IMR-90 (cell line): ENCODE measurements at regions not wholly inside any gene's neighbourhood (a gene's known extent, or its start where the extent isn't known, plus 50 kb on each side); places are given as distances from the start of the nearest gene placed in this dataset.

Experiments
- ATAC-seq: fragments of 200-7000 bp; cut with Tn5 transposase; 2 replicates; pipeline ENCODE4 v1.9.1; 2020; ENCODE audit warnings: low read depth, mild to moderate bottlenecking, moderate library complexity
- BruUV-seq: library from RNA; stranded (reverse); fragments of 400-500 nt; replicated peaks from 2 replicates; lab custom pipeline; 2021; lab: Mats Ljungman, UMichigan
- CTCF ChIA-PET: fragments of 300-600 bp; formaldehyde crosslinking; extraction: SDS; loops from one replicate; lab custom pipeline; 2021; ENCODE audit warnings: antibody characterized with exemption; lab: Yijun Ruan, JAX
- POLR2A ChIA-PET: fragments of 300-600 bp; sonication (Branson Sonifier 250); formaldehyde crosslinking; loops from one replicate; lab custom pipeline; 2022; ENCODE audit warnings: antibody characterized with exemption; ENCODE audit not compliant: unreplicated experiment; lab: Charles Lee
- DNase-seq: peaks from one replicate; pipeline ENCODE4 v3.0.0; 2013
- H2AFZ ChIP-seq: replicated peaks from 2 replicates; pipeline ENCODE3; 2013; ENCODE audit warnings: low read length, mild to moderate bottlenecking; ENCODE audit not compliant: poor library complexity
- H2AK5ac ChIP-seq: 2 replicates; pipeline ENCODE4 v1.6.1; 2013; ENCODE audit warnings: low read depth, low read length, inconsistent platforms
- H2AK9ac ChIP-seq: replicated peaks from 2 replicates; pipeline ENCODE3; 2013; ENCODE audit warnings: mild to moderate bottlenecking, low read depth, low read length, moderate library complexity; ENCODE audit not compliant: poor library complexity
- H2BK120ac ChIP-seq: 2 replicates; pipeline ENCODE4 v1.6.1; 2013; ENCODE audit warnings: low read depth, low read length, inconsistent platforms
- H2BK15ac ChIP-seq: 3 replicates; pipeline ENCODE4 v1.6.1; 2013; ENCODE audit warnings: low read depth, low read length, inconsistent platforms
- H2BK20ac ChIP-seq: 2 replicates; pipeline ENCODE4 v1.6.1; 2013; ENCODE audit warnings: low read depth, mild to moderate bottlenecking, inconsistent platforms, low read length, moderate library complexity
- H2BK5ac ChIP-seq: 2 replicates; pipeline ENCODE4 v1.6.1; 2013; ENCODE audit warnings: mild to moderate bottlenecking, low read depth, low read length, inconsistent platforms; ENCODE audit not compliant: poor library complexity, severe bottlenecking
- H3K14ac ChIP-seq: replicated peaks from 2 replicates; pipeline ENCODE4 v1.6.1; 2013; ENCODE audit warnings: low read depth, low read length, inconsistent platforms
- H3K18ac ChIP-seq: 2 replicates; pipeline ENCODE4 v1.6.1; 2013; ENCODE audit warnings: low read depth, low read length, control low read depth
- H3K23ac ChIP-seq: 2 replicates; pipeline ENCODE4 v1.6.1; 2013; ENCODE audit warnings: low read depth, low read length, inconsistent platforms
- H3K27ac ChIP-seq: 2 replicates; pipeline ENCODE4 v1.5.1; 2013; ENCODE audit warnings: mild to moderate bottlenecking, control low read depth, low read length; ENCODE audit not compliant: insufficient read depth
- H3K27me3 ChIP-seq: 2 replicates; pipeline ENCODE4 v1.6.1; 2013; ENCODE audit warnings: low read length; ENCODE audit not compliant: control insufficient read depth, insufficient read depth
- H3K36me3 ChIP-seq: 2 replicates; pipeline ENCODE4 v1.6.1; 2013; ENCODE audit warnings: low read length, mixed read lengths; ENCODE audit not compliant: control insufficient read depth, insufficient read depth
- H3K4ac ChIP-seq: 2 replicates; pipeline ENCODE4 v1.6.1; 2013; ENCODE audit warnings: low read depth, low read length, inconsistent platforms
- H3K4me1 ChIP-seq: 2 replicates; pipeline ENCODE4 v1.6.1; 2013; ENCODE audit warnings: low read length, mixed read lengths; ENCODE audit not compliant: control insufficient read depth, insufficient read depth
- H3K4me2 ChIP-seq: 2 replicates; pipeline ENCODE4 v1.6.1; 2013; ENCODE audit warnings: low read depth, mild to moderate bottlenecking, control low read depth, low read length, moderate library complexity
- H3K4me3 ChIP-seq: 2 replicates; pipeline ENCODE4 v1.5.1; 2013; ENCODE audit warnings: low read depth, mild to moderate bottlenecking, control low read depth, low read length, moderate library complexity; ENCODE audit not compliant: insufficient read depth
- H3K56ac ChIP-seq: 2 replicates; pipeline ENCODE4 v1.6.1; 2013; ENCODE audit warnings: low read length, inconsistent platforms; ENCODE audit not compliant: insufficient read depth; ENCODE audit errors: extremely low read depth
- H3K79me1 ChIP-seq, 2 experiments: 2 replicates each; pipeline ENCODE4 v1.6.1; 2013; ENCODE audit warnings: low read length in 2 of 2, inconsistent platforms in 1 of 2, low read depth in 1 of 2
- H3K9ac ChIP-seq: 2 replicates; pipeline ENCODE4 v1.6.1; 2013; ENCODE audit warnings: low read depth, low read length, control low read depth
- H3K9me1 ChIP-seq: 2 replicates; pipeline ENCODE4 v1.6.1; 2013; ENCODE audit warnings: low read length, inconsistent platforms; ENCODE audit not compliant: insufficient read depth
- H3K9me3 ChIP-seq: 2 replicates; pipeline ENCODE4 v1.6.1; 2013; ENCODE audit warnings: low read length; ENCODE audit not compliant: control insufficient read depth, insufficient read depth
- H4K20me1 ChIP-seq: 2 replicates; pipeline ENCODE4 v1.6.1; 2013; ENCODE audit warnings: low read length, inconsistent platforms; ENCODE audit not compliant: insufficient read depth
- H4K5ac ChIP-seq: 2 replicates; pipeline ENCODE4 v1.6.1; 2013; ENCODE audit warnings: mild to moderate bottlenecking, low read depth, low read length, control low read depth
- H4K8ac ChIP-seq, 2 experiments: 2 replicates each; pipeline ENCODE4 v1.6.1; 2013; ENCODE audit warnings: low read depth in 2 of 2, low read length in 2 of 2, control low read depth in 1 of 2, inconsistent platforms in 1 of 2
- H4K91ac ChIP-seq: 2 replicates; pipeline ENCODE4 v1.6.1; 2013; ENCODE audit warnings: low read depth, low read length, inconsistent platforms; ENCODE audit not compliant: insufficient read depth
- CEBPB ChIP-seq: IDR thresholded peaks from 2 replicates; pipeline ENCODE4 v1.6.1; 2012; ENCODE audit warnings: low read depth, low read length, improper control_type of control experiment
- MXI1 ChIP-seq: IDR thresholded peaks from 2 replicates; pipeline ENCODE4 v1.6.1; 2012; ENCODE audit warnings: low read depth, mild to moderate bottlenecking, low read length, moderate library complexity, borderline replicate concordance
- NFE2L2 ChIP-seq: fragments of 150-350 bp; IDR thresholded peaks from 2 replicates; pipeline ENCODE4 v1.6.1; 2016; ENCODE audit warnings: low read depth, mild to moderate bottlenecking, low read length
- RAD21 ChIP-seq: IDR thresholded peaks from 2 replicates; pipeline ENCODE4 v1.6.1; 2012; ENCODE audit warnings: low read length, improper control_type of control experiment
- RCOR1 ChIP-seq: IDR thresholded peaks from 2 replicates; pipeline ENCODE4 v1.6.1; 2012; ENCODE audit warnings: mild to moderate bottlenecking, low read length, improper control_type of control experiment; ENCODE audit not compliant: insufficient replicate concordance
- RFX5 ChIP-seq: IDR thresholded peaks from 2 replicates; pipeline ENCODE4 v1.8.0; 2012; ENCODE audit warnings: low read depth, mild to moderate bottlenecking, low read length, moderate library complexity
- SMC3 ChIP-seq: fragments of 150-350 bp; IDR thresholded peaks from 2 replicates; pipeline ENCODE4 v1.6.1; 2016; ENCODE audit warnings: low read depth, mild to moderate bottlenecking, antibody characterized with exemption, low read length, moderate library complexity
- WGBS, 2 experiments: methylation state at CpG; one replicate each; pipeline versions ENCODE4 v1.1.5 to v1.1.7; 2013; ENCODE audit warnings: missing lambda C conversion rate in 2 of 2; ENCODE audit not compliant: insufficient read length in 1 of 2; ENCODE audit errors: extremely low coverage in 2 of 2; 5-methylcytosine and 5-hydroxymethylcytosine counted together
- dilution Hi-C: fragments of 300-500 bp; cut with HindIII; formaldehyde crosslinking; loops from one replicate; pipeline ENCODE4 v1.14.3; 2018; ENCODE audit warnings: low sequenced_read_pairs; ENCODE audit not compliant: unreplicated experiment
- in situ Hi-C: fragments of 300-500 bp; cut with MboI; formaldehyde crosslinking; loops from 3 replicates; pipeline ENCODE4 v1.14.3; 2019; ENCODE audit warnings: low sequenced_read_pairs, inconsistent platforms, mixed read lengths
- intact Hi-C: fragments of 100-400 bp; cut with micrococcal nuclease; formaldehyde crosslinking; loops from 2 replicates; pipeline ENCODE4 v1.10.0; 2022
- TF ChIP-seq, protein P1 (sequence below): conservative IDR thresholded peaks from 2 replicates; pipeline ENCODE4 v1.5.1; 2012; ENCODE audit warnings: mild to moderate bottlenecking, low read depth, low read length, improper control_type of control experiment
- TF ChIP-seq, protein P2 (sequence below): fragments of 150-350 bp; IDR thresholded peaks from 2 replicates; pipeline ENCODE4 v1.6.1; 2016; ENCODE audit warnings: low read depth, mild to moderate bottlenecking, low read length, moderate library complexity, borderline replicate concordance

DNA sequence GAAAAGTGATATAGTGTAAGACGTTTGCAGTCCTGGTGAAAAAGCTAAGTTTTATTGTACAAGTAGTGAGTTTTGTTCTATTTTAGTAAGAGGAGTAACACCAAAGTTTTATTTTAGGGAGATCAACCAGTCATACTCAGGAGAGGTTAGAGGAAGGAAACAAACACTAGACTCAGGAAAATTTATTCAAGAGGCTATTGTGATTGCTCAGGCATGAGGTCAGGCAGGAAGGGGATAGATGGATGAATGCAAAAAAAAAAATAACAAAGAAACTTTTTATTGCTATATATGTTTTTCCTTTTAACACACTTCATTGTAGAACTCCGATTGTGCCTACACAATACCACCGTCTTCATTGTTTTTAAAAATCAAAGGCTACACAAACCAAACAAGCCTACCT lies 189.0 kb downstream of the LYPLAL1 start:
- no peaks in the 10 kb centered on the region for H3K36me3 ChIP-seq
- in situ Hi-C loops (no loop called here), intact Hi-C loops (no loop called here), dilution Hi-C loops (no loop called here)
- H2AK9ac ChIP-seq = no peak overlapping the region
- no peak overlapping the region for H2BK20ac ChIP-seq
- no peaks in the 10 kb centered on the region for H4K20me1 ChIP-seq
- H3K14ac ChIP-seq = no peak overlapping the region
- H3K56ac ChIP-seq = no peak overlapping the region
- no peak overlapping the region for H3K27ac ChIP-seq
- H2BK120ac ChIP-seq = no peak overlapping the region
- ATAC-seq = no peak
- WGBS, 2 experiments = no CpG with 5 or more reads among the region's 3 CpGs
- H3K23ac ChIP-seq = no peak overlapping the region
- TF ChIP-seq SMC3 (no peak), CEBPB (no peak), MXI1 (no peak), RCOR1 (no peak), RAD21 (no peak), RFX5 (no peak), NFE2L2 (no peak)
- TF ChIP-seq, protein P1, sequence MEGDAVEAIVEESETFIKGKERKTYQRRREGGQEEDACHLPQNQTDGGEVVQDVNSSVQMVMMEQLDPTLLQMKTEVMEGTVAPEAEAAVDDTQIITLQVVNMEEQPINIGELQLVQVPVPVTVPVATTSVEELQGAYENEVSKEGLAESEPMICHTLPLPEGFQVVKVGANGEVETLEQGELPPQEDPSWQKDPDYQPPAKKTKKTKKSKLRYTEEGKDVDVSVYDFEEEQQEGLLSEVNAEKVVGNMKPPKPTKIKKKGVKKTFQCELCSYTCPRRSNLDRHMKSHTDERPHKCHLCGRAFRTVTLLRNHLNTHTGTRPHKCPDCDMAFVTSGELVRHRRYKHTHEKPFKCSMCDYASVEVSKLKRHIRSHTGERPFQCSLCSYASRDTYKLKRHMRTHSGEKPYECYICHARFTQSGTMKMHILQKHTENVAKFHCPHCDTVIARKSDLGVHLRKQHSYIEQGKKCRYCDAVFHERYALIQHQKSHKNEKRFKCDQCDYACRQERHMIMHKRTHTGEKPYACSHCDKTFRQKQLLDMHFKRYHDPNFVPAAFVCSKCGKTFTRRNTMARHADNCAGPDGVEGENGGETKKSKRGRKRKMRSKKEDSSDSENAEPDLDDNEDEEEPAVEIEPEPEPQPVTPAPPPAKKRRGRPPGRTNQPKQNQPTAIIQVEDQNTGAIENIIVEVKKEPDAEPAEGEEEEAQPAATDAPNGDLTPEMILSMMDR = no peak
- TF ChIP-seq, protein P2, sequence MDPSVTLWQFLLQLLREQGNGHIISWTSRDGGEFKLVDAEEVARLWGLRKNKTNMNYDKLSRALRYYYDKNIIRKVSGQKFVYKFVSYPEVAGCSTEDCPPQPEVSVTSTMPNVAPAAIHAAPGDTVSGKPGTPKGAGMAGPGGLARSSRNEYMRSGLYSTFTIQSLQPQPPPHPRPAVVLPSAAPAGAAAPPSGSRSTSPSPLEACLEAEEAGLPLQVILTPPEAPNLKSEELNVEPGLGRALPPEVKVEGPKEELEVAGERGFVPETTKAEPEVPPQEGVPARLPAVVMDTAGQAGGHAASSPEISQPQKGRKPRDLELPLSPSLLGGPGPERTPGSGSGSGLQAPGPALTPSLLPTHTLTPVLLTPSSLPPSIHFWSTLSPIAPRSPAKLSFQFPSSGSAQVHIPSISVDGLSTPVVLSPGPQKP = no peak
- H3K79me1 ChIP-seq = no peaks in the 10 kb centered on the region
- H3K9ac ChIP-seq = no peak overlapping the region
- no peak for DNase-seq
- H4K91ac ChIP-seq = no peak overlapping the region
- H3K4me2 ChIP-seq = no peak overlapping the region
- no peak overlapping the region for H4K8ac ChIP-seq
- H4K5ac ChIP-seq = no peak overlapping the region
- H3K4ac ChIP-seq = no peak overlapping the region
- no peak overlapping the region for H3K4me3 ChIP-seq
- H3K18ac ChIP-seq = no peak overlapping the region
- H3K27me3 ChIP-seq = no peaks in the 10 kb centered on the region
- H2AFZ ChIP-seq = no peak overlapping the region
- no peaks in the 10 kb centered on the region for H3K9me3 ChIP-seq
- no peak overlapping the region for H2BK5ac ChIP-seq
- no peak overlapping the region for H2AK5ac ChIP-seq
- BruUV-seq = no TSS peak
- ChIA-PET POLR2A (no interaction called here), CTCF (no interaction called here)
- no peak overlapping the region for H2BK15ac ChIP-seq
- H3K9me1 ChIP-seq = no peaks in the 10 kb centered on the region
- no peaks in the 10 kb centered on the region for H3K4me1 ChIP-seq
